Uterus (tissue), 3 donors: ENCODE measurements at regions not wholly inside any gene's neighbourhood (a gene's known extent, or its start where the extent isn't known, plus 50 kb on each side); places are given as distances from the start of the nearest gene placed in this dataset.

Experiments
- DNase-seq, 2 donors: peaks; one replicate each; pipeline ENCODE4 v3.0.0-alpha.2; 2019 to 2020
- H3K27ac ChIP-seq, 2 donors: fragments of 200-600 bp; sonication (generic); 1 replicate in 1 of 2; 2 replicates in 1 of 2; pipeline ENCODE4 v1.5.1; 2016 to 2018
- H3K27me3 ChIP-seq, 2 donors: fragments of 200-600 bp; sonication (generic); one replicate each; pipeline ENCODE4 v1.5.1; 2018 to 2019; ENCODE audit warnings: control low read depth in 1 of 2
- H3K36me3 ChIP-seq, 2 donors: fragments of 200-600 bp; sonication (generic); one replicate each; pipeline ENCODE4 v1.5.1; 2019; ENCODE audit warnings: control low read depth in 1 of 2
- H3K4me1 ChIP-seq, 2 donors: fragments of 200-600 bp; sonication (generic); one replicate each; pipeline ENCODE4 v1.5.1; 2018 to 2019; ENCODE audit warnings: control low read depth in 1 of 2
- H3K4me3 ChIP-seq, 2 donors: fragments of 200-600 bp; sonication (generic); 1 replicate in 1 of 2; 2 replicates in 1 of 2; pipeline ENCODE4 v1.5.1; 2018 to 2019; ENCODE audit warnings: mild to moderate bottlenecking in 1 of 2
- H3K9me3 ChIP-seq, 2 donors: fragments of 200-600 bp; sonication (generic); one replicate each; pipeline ENCODE4 v1.5.1; 2019; ENCODE audit warnings: control low read depth in 1 of 2
- CTCF ChIP-seq, 4 experiments: fragments of 200-600 bp in 2 of 4; fragments of 450-650 bp in 2 of 4; sonication (generic) in 2 of 4; IDR thresholded peaks; one replicate each; pipeline ENCODE4 v1.5.1; 2016 to 2019; ENCODE audit warnings: antibody characterized with exemption in 4 of 4, mild to moderate bottlenecking in 2 of 4, moderate library complexity in 1 of 4
- POLR2A ChIP-seq, 2 donors: fragments of 450-650 bp; IDR thresholded peaks; one replicate each; pipeline ENCODE4 v1.6.1; 2016; ENCODE audit warnings: antibody characterized with exemption in 2 of 2, mild to moderate bottlenecking in 1 of 2, moderate library complexity in 1 of 2
- intact Hi-C: fragments of 100-400 bp; cut with DNase I; formaldehyde crosslinking; loops from one replicate; pipeline ENCODE4 v1.15.1; 2023; ENCODE audit warnings: low total_unique reads
- donor health status: DM: yes; HTN: yes; CAD: no.

DNA sequence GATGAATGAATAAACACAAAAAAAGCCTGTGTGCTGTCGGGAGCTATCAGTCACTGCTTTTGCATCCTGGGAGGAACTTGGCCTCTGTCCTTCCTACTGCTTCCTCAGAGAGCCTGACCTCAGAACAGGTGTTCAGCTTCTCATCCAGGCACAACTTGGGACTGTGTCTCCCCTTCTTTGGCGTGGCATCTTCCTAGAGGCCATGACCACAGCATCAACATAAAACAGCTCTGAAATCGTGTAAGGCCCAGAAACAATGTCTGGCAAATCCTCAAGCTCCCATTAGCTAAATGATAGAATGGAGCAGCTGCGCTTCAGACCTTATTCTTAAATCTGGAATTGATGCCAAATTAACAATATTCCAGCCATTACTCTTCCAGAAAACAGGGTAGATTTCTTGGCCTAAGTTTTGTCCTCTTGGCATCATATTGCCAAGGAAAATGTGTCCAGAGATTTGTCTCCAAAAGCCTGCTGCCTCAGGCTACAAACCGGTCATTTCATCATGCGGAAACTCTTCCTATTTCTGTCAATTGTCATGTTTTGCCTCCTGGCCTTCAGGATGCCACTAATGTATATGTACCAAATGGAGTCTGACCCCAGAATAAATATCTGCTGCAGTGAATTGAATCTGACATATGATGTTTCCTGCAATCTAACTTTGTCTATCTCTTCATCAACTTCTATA lies 53.2 kb upstream of the RAB27B start:
- DNase-seq = no peak
- no peaks in the 10 kb centered on the region for H3K36me3 ChIP-seq
- intact Hi-C loops = no loop called here
- H3K27ac ChIP-seq = no peak overlapping the region
- H3K4me1 ChIP-seq = no peaks in the 10 kb centered on the region
- TF ChIP-seq POLR2A (IDR thresholded peaks at IDR 0.05) = no peak
- no peak for TF ChIP-seq CTCF (IDR thresholded peaks at IDR 0.05)
- no peak overlapping the region for H3K4me3 ChIP-seq
- H3K9me3 ChIP-seq = no peaks in the 10 kb centered on the region
- H3K27me3 ChIP-seq = no peaks in the 10 kb centered on the region

DNA sequence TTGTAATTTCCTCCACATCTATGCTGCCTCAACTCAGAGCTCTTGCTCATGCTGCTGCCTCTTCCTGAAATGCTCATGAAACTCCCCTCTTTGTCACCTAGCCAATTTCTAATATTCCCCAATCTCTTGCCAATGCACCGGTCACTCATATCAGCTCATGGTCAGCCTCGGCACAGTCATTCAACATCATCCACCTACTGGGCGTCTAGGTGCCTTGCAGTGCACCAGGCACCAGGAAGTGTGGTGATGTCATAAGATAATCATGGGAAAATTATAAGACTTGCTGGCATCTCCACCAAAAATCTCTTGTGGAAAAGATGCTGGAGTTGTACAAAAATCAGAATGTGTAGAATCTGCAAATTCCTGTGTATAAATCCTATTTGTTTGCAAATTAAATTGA lies 52.6 kb upstream of the RAB27B start:
- Histone ChIP-seq H3K4me3 (no peak overlapping the region), H3K27me3 (no peaks in the 10 kb centered on the region), H3K9me3 (no peaks in the 10 kb centered on the region), H3K4me1 (no peaks in the 10 kb centered on the region), H3K27ac (no peak overlapping the region), H3K36me3 (no peaks in the 10 kb centered on the region)
- TF ChIP-seq CTCF (IDR thresholded peaks at IDR 0.05) (no peak), POLR2A (IDR thresholded peaks at IDR 0.05) (no peak)
- DNase-seq = no peak
- intact Hi-C loops = no loop called here

DNA sequence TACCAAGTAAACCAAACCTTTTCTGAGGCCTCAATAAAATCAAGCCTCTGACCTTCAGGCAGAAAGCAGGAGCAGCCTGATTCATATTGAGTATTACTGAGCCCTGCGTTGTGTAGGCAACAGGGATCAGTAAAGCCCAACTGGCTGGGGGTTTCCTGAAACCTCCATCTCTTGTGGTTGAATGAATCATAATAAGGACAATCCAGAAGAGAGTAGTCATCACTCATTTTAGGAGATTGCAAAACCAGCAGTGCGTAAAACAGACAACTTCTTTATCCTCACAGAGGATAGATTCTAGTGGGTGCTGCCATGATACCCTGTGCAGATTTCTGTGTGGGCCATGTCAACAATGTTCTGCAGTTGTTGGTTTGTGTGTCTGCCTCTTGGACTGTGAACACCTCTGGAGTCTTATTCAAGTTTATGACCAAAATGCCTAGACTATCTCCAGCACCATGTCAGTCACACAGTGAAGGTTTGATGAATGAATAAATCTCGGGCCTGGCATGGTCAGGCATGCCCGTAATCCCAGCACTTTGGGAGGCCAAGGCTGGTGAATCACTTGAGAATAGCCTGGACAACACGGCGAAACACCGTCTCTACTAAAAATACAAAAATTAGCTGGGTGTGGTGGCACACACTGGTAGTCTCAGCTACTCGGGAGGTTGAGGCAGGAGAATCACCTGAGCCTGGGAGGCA lies 51.8 kb upstream of the RAB27B start:
- DNase-seq = no peak
- no peaks in the 10 kb centered on the region for H3K36me3 ChIP-seq
- TF ChIP-seq CTCF (IDR thresholded peaks at IDR 0.05) (no peak), POLR2A (IDR thresholded peaks at IDR 0.05) (no peak)
- H3K27me3 ChIP-seq = no peaks in the 10 kb centered on the region
- H3K9me3 ChIP-seq = no peaks in the 10 kb centered on the region
- intact Hi-C loops = no loop called here
- H3K4me1 ChIP-seq = no peaks in the 10 kb centered on the region
- no peak overlapping the region for H3K27ac ChIP-seq
- no peak overlapping the region for H3K4me3 ChIP-seq

GRCh38 chr18:54777118-54777791 lies 51.0 kb upstream of the RAB27B start:
- H3K4me3 ChIP-seq = no peak overlapping the region
- no peaks in the 10 kb centered on the region for H3K4me1 ChIP-seq
- TF ChIP-seq CTCF (IDR thresholded peaks at IDR 0.05) (no peak), POLR2A (IDR thresholded peaks at IDR 0.05) (no peak)
- no peak for DNase-seq
- intact Hi-C loops = no loop called here
- H3K27me3 ChIP-seq = no peaks in the 10 kb centered on the region
- no peak overlapping the region for H3K27ac ChIP-seq
- no peaks in the 10 kb centered on the region for H3K9me3 ChIP-seq
- H3K36me3 ChIP-seq = no peaks in the 10 kb centered on the region

DNA sequence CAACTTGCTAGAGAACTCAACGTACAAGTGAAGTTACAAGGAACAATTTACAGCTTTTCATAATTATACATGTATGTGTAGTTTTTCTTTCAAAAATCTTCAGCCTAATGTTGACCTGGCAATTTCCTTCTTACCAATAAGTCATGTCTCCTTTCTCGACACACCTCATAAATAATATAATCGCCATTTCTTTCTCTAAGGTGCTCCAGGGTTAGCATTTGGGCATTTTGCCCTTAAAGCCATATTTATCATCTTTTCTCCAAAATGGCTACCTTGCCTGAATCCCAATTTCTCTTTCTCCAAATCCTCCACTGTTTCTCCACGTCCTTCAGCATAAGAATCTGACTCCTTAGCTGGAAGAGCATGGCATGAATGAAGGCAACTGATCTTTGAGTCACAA lies 50.3 kb upstream of the RAB27B start:
- no peaks in the 10 kb centered on the region for H3K4me1 ChIP-seq

More for the DNA sequence above, 50.3 kb upstream of the RAB27B start:
- no peak for TF ChIP-seq POLR2A (IDR thresholded peaks at IDR 0.05)
- TF ChIP-seq CTCF (IDR thresholded peaks at IDR 0.05) = no peak
- Histone ChIP-seq H3K9me3 (no peaks in the 10 kb centered on the region), H3K36me3 (no peaks in the 10 kb centered on the region), H3K27ac (no peak overlapping the region), H3K27me3 (no peaks in the 10 kb centered on the region), H3K4me3 (no peak overlapping the region)
- intact Hi-C loops = no loop called here
- no peak for DNase-seq
